ENCODE measurements at regions not wholly inside any gene's neighbourhood (a gene's known extent, or its start where the extent isn't known, plus 50 kb on each side); places are given as distances from the start of the nearest gene placed in this dataset.
"Not testable (repeated sequence)": the region's sequence is repeated elsewhere in the genome, so short reads cannot be mapped to it uniquely, and the experiment has no call there.

- DNase-seq (ENCODE audit: low spot score), result no peak
- in situ Hi-C loops (cut with MboI; ENCODE audit: low pct_unique_long_range_greater_than_20kb, low sequenced_read_pairs, unreplicated experiment), result no loop called here
- TF ChIP-seq, protein P1, sequence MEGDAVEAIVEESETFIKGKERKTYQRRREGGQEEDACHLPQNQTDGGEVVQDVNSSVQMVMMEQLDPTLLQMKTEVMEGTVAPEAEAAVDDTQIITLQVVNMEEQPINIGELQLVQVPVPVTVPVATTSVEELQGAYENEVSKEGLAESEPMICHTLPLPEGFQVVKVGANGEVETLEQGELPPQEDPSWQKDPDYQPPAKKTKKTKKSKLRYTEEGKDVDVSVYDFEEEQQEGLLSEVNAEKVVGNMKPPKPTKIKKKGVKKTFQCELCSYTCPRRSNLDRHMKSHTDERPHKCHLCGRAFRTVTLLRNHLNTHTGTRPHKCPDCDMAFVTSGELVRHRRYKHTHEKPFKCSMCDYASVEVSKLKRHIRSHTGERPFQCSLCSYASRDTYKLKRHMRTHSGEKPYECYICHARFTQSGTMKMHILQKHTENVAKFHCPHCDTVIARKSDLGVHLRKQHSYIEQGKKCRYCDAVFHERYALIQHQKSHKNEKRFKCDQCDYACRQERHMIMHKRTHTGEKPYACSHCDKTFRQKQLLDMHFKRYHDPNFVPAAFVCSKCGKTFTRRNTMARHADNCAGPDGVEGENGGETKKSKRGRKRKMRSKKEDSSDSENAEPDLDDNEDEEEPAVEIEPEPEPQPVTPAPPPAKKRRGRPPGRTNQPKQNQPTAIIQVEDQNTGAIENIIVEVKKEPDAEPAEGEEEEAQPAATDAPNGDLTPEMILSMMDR (IDR thresholded peaks at IDR 0.05; ENCODE audit: extremely low read depth, insufficient read depth, missing control alignments), result no peak
Observed at GRCh38 chr13:86606264-86606663, 807.0 kb upstream of the SLITRK6 start.

DNA sequence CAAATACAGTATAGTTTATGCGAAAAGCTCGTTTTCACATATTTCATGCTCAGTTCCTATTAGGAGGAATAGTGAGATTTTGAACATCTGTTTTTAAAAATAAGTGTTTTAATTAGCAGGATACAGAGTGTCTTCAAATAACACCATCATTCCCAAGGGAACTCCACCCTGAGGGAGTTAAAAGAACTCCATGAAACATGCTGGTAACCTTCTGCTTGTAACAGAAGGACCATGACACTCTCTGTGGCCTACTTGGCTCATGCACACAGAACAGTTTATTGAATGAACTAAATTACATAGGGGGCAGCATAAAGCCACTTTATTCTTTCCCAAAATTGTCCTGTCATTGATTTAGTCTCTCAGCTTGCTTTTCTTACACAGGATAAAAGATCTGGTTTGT lies 809.5 kb upstream of the SLITRK6 start:
- in situ Hi-C loops (cut with MboI; ENCODE audit: low pct_unique_long_range_greater_than_20kb, low sequenced_read_pairs, unreplicated experiment), result no loop called here

DNA sequence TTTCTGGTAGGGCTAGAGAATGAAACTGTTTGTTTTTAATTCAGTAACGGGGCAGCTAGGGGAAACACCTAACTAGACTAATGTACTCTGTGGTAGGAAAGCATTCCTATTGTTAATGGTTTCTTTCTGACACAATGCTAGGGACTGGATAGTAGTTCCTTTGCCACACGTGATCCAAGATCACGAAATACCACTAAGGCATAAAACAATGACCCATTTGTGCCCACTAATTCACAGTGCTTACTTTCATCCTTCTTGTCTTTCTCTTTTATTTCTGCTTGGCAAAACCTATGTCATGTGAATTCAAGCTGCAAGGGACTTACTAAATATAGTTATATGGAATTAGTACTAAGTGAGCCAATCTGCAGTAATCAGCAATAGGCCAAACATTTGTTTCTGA lies 834.1 kb upstream of the SLITRK6 start:
- in situ Hi-C loops (cut with MboI; ENCODE audit: low pct_unique_long_range_greater_than_20kb, low sequenced_read_pairs, unreplicated experiment), result no loop called here
- DNase-seq (ENCODE audit: low spot score), result no peak
- TF ChIP-seq, protein P1 (IDR thresholded peaks at IDR 0.05; ENCODE audit: extremely low read depth, insufficient read depth, missing control alignments), result no peak

More for the DNA sequence above, 809.5 kb upstream of the SLITRK6 start:
- TF ChIP-seq, protein P1 (IDR thresholded peaks at IDR 0.05; ENCODE audit: extremely low read depth, insufficient read depth, missing control alignments), result no peak
- DNase-seq (ENCODE audit: low spot score), result no peak

GRCh38 chr13:86651171-86651570 lies 852.0 kb upstream of the SLITRK6 start:
- DNase-seq (ENCODE audit: low spot score); in situ Hi-C loops (cut with MboI; ENCODE audit: low pct_unique_long_range_greater_than_20kb, low sequenced_read_pairs, unreplicated experiment): not testable (repeated sequence)

DNA sequence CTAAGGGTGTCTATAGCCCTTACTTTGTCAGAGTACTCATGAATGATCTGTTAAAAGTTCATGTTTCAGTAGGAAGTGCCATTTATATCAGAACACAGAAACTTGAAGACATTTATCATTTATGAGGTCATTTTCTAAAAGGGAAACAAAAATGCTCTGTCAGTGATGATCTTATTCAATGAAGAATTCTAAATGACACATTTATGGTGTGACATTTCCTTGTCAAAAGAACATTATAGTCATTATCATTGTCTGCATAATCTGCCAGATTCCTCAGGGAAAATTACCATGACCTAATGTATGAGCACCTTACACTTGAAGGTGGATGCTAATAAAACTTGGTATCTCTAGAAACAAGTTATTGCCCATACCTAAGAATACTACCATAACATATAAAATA lies 853.8 kb upstream of the SLITRK6 start:
- in situ Hi-C loops (cut with MboI; ENCODE audit: low pct_unique_long_range_greater_than_20kb, low sequenced_read_pairs, unreplicated experiment), result no loop called here
- TF ChIP-seq, protein P1 (IDR thresholded peaks at IDR 0.05; ENCODE audit: extremely low read depth, insufficient read depth, missing control alignments), result no peak

DNA sequence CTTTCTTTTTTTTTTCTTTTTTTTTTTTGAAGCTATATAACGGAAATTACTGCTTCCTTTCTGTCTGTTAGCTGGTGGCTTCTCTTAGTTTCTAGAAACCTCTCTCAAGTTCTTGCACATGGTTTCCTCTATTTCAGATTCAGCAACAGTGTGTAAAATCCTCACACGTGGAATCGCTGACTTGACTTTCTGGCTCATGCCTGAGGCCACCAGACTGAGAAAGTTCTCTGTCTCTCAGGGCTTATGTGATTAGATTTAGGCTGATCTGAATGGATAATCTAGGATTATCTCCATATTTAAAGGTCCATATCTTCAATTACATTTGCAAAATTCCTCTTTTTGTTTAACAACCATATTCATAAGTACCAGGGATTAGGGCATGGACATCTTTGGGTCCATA lies 856.3 kb upstream of the SLITRK6 start:
- TF ChIP-seq, protein P1 (IDR thresholded peaks at IDR 0.05; ENCODE audit: extremely low read depth, insufficient read depth, missing control alignments), result no peak
- no peak for DNase-seq (ENCODE audit: low spot score)
- in situ Hi-C loops (cut with MboI; ENCODE audit: low pct_unique_long_range_greater_than_20kb, low sequenced_read_pairs, unreplicated experiment), result no loop called here

More for the DNA sequence above, 853.8 kb upstream of the SLITRK6 start:
- no peak for DNase-seq (ENCODE audit: low spot score)

- TF ChIP-seq, protein P1 (IDR thresholded peaks at IDR 0.05; ENCODE audit: extremely low read depth, insufficient read depth, missing control alignments), result no peak
- in situ Hi-C loops (cut with MboI; ENCODE audit: low pct_unique_long_range_greater_than_20kb, low sequenced_read_pairs, unreplicated experiment), result no loop called here
- no peak for DNase-seq (ENCODE audit: low spot score)
Observed at GRCh38 chr13:86660090-86660489, 860.9 kb upstream of the SLITRK6 start.

Data from GM13977 (cell line).